NCI-H69 (cell line): ENCODE measurements at regions not wholly inside any gene's neighbourhood (a gene's known extent, or its start where the extent isn't known, plus 50 kb on each side); places are given as distances from the start of the nearest gene placed in this dataset.
"Not testable (repeated sequence)": the region's sequence is repeated elsewhere in the genome, so short reads cannot be mapped to it uniquely, and the experiment has no call there.

Source experiments
- DNase-seq: peaks from one replicate; lab custom pipeline; 2025; lab: John Stamatoyannopoulos, UW

DNA sequence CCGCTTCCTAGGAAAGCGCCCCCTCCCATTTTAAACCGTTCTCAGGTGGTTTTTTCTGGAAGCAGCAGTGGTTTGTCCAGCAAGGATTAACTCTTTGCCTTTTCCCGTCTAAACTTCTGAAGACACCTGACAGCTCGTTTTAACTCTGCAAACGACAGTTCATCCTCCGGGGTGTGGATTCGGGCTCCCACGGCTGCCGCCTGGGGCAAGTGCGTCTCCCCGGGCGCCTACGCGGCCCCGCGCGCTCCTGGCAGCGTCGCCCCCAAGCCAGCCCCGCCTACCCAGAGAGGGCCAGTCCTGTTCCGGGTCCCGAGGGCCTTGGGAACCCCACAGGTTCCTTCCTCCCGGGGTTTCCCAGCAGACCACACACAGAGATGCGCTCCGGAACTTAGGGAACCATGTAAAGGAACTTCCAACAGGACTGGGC is 54.4 kb downstream of the PRR18 start:
- DNase-seq, result no peak

DNA sequence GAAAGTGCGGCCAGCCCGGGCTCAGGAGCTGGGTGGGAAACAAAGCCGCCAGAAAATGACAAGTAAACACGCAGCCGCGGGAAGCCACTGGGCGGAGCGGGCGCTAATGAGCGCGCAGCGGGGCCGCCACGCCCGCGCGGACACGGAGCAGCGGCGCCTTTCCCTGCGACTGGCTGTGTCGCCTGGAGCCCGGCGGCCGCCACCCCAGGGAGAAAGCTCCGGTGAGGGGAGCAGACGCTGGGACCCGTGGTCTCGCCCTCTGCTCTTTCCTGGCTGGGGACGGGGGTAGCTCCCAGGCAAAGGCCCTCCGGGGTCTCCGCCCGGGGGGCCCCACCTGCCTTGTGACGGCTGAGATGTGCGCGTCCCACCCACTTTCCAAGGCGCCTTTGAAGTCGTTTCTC is 54.9 kb downstream of the PRR18 start:
- DNase-seq, result peak; percentile 62

GRCh38 chr6:166252601-166253000 is 55.6 kb downstream of the PRR18 start:
- DNase-seq, result no peak

DNA sequence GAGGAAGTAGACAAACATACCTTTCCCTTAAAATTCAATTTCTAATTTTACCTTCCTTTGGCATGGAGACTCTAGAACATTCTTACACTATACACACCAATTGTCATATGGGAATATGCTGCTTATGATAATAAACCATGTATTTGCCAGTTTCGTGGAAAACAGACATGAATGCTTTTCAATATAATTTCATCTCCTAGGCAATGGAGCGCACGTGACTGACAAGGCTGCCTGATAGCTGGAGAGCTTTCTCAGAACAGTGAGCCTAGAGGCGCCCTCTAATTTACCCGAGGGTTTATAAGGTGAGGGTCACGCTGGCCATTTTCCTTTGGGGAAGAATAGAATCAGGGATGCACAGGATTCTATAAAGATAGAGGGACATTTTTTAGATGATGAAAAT is 56.5 kb downstream of the PRR18 start:
- DNase-seq, result no peak

DNA sequence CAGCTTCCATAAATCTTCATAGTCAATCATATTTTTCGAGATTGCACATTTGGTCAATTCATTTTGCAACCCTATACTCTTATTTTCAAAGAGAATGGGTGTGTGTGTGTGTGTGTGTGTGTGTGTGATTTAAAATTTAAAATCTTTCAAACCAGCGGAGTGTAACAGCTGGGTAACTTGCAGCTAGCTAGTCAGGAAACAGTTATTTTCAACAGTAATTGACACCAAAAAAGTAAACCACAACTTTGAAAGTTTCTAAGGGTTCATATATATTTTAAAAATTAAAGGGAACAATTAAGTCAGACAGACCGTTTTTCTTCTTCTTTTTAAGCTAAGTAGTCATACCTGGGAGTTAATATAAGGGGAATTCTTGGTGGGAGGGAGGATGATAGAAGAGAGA is 57.0 kb downstream of the PRR18 start:
- DNase-seq, result no peak

- DNase-seq, result not testable (repeated sequence)
These were observed 59.0 kb downstream of the PRR18 start for GRCh38 chr6:166249061-166249785.

DNA sequence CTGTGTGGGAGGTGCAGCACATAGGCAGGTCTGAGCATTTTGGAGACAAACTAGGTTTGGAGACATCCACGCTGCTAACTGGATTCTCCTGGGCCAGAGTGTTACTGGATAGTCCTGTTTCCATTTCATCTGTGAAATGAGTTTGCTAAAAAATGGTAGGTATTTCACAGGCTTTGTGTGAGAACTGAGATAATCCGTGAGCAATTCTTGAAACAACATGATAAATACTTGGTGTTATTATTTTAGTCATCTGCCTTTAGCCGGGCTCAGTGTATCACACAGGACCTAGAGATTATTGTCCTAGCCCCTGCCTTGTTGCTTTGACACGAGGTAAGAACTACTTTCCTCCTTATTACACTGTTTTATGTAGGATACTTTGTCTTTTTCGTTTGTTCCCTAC is 63.0 kb downstream of the PRR18 start:
- DNase-seq, result no peak

- DNase-seq, result no peak
These were observed 63.7 kb downstream of the PRR18 start for GRCh38 chr6:166244353-166245045.

DNA sequence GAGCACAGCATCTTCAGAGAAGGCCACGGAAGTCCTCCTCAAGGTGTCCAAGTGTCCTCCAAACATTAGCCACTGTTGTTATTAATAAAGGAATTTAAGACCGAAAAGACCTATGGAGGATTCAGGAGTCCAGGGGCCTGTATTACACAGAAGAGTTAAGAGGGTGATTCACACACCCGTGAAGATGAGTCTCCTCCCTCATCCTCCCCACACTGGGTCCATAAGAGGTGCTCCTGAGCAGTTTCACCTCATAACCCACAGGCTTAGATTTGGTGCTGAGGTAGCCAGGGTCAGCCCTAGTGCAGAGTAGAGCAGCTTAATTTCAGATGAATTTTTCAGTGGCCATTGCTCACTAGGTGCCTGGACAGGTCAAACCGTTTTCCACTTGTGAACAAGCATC is 65.3 kb downstream of the PRR18 start:
- DNase-seq, result no peak

DNA sequence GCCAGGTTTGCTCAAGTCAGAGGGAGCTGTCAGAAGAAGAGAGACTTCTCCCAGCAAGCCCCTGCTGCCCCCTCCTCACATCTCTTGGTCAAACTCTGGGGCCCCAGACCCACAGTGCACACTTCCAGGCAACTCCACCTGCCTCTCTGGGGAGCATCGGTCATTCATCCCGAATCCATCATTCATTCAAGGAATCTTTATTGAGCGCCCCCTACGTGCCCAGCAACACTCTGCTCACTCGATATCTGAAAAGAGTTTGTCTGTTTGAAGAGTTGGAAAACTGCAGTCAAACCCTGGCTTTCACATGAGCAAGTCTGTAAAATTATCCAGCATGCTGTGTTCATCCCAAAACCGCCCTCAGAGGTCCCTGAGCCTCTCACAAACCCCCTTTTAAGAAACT is 66.2 kb downstream of the PRR18 start:
- DNase-seq, result no peak

DNA sequence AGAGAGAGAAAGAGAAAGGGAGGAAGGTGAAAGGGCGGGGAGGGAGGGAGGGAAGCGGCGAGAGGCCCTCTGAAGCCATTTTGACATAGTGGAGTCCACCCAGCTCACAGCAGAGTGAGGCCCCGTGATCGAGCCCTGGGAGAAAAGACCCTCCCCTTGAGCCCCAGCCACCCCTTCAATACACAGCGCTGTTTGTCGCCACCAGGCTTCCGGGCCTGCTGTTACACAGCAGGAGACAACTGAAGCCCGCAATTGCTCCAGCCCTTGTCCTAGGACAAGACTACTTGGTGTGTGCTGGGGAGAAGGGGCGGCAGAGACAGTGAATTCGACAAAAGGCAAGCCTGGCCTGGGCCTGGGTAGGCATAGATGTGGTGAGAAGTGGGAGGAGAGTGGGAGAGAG is 67.3 kb downstream of the PRR18 start:
- DNase-seq, result no peak

DNA sequence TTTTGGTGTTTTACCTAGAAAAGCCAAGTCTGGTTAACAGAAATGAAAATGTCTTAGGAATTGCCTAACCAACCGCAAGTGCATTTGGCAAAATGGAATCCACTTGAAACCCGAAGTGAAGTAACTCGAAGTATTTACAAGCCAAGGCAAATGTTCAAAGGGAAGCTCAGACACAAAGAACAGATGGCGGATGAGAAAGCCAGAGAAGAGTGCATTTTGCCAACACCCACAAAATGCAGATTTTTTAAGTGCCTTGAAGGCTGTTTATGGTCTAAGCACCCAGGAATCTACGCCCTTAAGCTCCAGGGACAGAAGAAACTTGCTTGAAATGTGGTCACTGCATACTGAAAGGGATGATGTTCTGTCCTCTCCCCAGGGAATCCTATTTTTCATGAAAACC is 70.0 kb upstream of the TBXT start:
- DNase-seq, result no peak

- no peak for DNase-seq
These were observed 68.9 kb upstream of the TBXT start for GRCh38 chr6:166236596-166236995.

- DNase-seq, result no peak
These were observed 68.1 kb upstream of the TBXT start for GRCh38 chr6:166235666-166236292.

GRCh38 chr6:166231181-166231580 is 63.5 kb upstream of the TBXT start:
- not testable (repeated sequence) for DNase-seq

GRCh38 chr6:166228839-166229528 is 61.3 kb upstream of the TBXT start:
- DNase-seq, result no peak

DNA sequence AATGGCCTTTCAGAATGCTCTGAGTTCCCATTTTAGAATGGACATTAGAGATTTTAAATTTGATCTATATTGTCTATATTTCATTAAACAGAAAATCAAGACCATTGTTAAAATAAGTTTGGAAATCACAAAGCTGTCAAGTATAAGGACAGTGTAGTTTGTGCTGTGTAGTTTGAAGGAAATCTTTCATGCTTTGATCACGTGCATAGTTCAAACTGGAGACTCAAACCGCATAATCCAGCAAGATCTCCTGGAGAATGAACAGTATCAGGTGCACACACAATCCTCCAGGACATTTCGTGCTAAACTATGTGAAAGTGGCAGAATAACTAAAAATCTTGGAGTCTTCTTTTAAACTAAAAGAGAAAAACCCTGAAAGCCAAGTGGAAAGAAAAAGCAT is 60.8 kb upstream of the TBXT start:
- DNase-seq, result no peak

GRCh38 chr6:166223079-166223478 is 55.4 kb upstream of the TBXT start:
- no peak for DNase-seq

DNA sequence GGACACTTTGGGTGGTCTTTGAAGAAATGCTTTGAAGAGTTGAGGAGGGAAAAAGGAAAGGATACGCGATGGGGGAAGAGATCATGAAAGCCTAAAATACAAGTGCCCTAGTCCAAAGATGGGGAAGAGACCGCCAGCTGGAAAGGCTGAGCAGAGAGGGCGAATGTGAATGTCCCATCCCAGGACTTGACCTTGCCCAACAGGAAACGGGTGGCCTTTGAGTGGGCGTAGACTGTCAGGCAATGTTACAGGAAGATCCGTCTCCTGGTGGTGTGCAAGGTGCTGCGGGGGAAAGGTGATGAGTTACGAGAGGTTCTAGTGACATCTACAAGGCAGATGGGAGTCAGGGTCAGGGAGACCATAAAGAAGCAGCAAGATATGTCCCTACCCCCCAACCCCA is 55.0 kb upstream of the TBXT start:
- no peak for DNase-seq

DNA sequence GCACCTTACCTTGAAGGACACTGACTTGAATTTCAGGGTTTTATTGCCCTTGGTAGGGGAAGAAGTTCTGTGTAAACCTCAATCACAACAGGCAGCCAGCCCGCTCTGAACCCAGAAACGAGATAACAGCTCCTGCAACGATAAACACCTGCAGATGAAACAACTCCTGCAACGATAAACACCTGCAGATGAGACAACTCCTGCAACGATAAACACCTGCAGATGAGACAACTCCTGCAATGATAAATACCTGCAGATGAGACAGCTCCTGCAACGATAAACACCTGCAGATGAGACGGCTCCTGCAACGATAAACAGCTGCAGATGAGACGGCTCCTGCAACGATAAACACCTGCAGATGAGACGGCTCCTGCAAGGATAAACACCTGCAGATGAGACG is 54.0 kb upstream of the TBXT start:
- DNase-seq, result no peak

GRCh38 chr6:166221040-166221439 is 53.4 kb upstream of the TBXT start:
- no peak for DNase-seq
